ENCODE measurements at regions not wholly inside any gene's neighbourhood (a gene's known extent, or its start where the extent isn't known, plus 50 kb on each side); places are given as distances from the start of the nearest gene placed in this dataset.

- Histone ChIP-seq H3K4me1 (no peaks in the 10 kb centered on the region), H3K9me3 (peaks cover 0 to 3% (median 0%) of the 10 kb centered on the region in 3 donors), H3K27ac (no peak overlapping the region), H3K36me3 (no peaks in the 10 kb centered on the region), H3K27me3 (no peaks in the 10 kb centered on the region), H3K4me3 (no peak overlapping the region)
- DNase-seq: no peak
- intact Hi-C loops (cut with DNase I; ENCODE audit: low total_unique reads) (no loop called here), in situ Hi-C loops (cut with MboI; ENCODE audit: low sequenced_read_pairs in 4 of 4) (no loop called here)
- ATAC-seq: no peak
- TF ChIP-seq CTCF (IDR thresholded peaks at IDR 0.05 in 4 of 5, conservative IDR thresholded peaks at IDR 0.05 in 1 of 5): no peak
- TF ChIP-seq POLR2A (IDR thresholded peaks at IDR 0.05): no peak
These were observed 346.9 kb upstream of the CDIN1 start for GRCh38 chr15:36232491-36232890.

DNA sequence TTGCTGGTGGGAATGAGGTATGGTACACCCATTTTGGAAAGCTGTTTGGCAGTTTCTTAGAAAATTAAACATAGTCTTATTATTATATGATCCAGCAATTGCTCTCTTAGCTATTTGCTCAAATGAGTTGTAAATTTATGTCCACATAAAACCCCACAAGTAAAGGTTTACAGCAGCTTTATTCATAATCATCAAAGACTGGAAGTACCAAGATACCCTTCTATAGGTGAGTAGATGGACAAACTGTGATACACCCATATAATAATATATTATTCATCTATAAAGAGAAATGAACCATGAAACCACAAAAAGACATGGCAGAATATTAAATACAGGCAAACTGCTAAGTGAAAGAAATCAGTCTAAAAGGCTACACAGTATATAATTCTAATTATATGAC lies 344.7 kb upstream of the CDIN1 start:
- Histone ChIP-seq H3K36me3 (no peaks in the 10 kb centered on the region), H3K4me3 (no peak overlapping the region), H3K27me3 (no peaks in the 10 kb centered on the region), H3K4me1 (no peaks in the 10 kb centered on the region), H3K9me3 (peaks cover 0 to 3% (median 0%) of the 10 kb centered on the region in 3 donors), H3K27ac (no peak overlapping the region)
- in situ Hi-C loops (cut with MboI; ENCODE audit: low sequenced_read_pairs in 4 of 4): no loop called here
- intact Hi-C loops (cut with DNase I; ENCODE audit: low total_unique reads): no loop called here
- DNase-seq (no peak), ATAC-seq (no peak)
- TF ChIP-seq CTCF (IDR thresholded peaks at IDR 0.05 in 4 of 5, conservative IDR thresholded peaks at IDR 0.05 in 1 of 5) (no peak), POLR2A (IDR thresholded peaks at IDR 0.05) (no peak)

GRCh38 chr15:36235173-36235572 lies 344.3 kb upstream of the CDIN1 start:
- Histone ChIP-seq H3K27me3 (no peaks in the 10 kb centered on the region), H3K4me3 (no peak overlapping the region), H3K9me3 (peaks cover 0 to 3% (median 0%) of the 10 kb centered on the region in 3 donors), H3K27ac (no peak overlapping the region), H3K4me1 (no peaks in the 10 kb centered on the region), H3K36me3 (no peaks in the 10 kb centered on the region)
- ATAC-seq (no peak), DNase-seq (no peak)
- TF ChIP-seq CTCF (IDR thresholded peaks at IDR 0.05 in 4 of 5, conservative IDR thresholded peaks at IDR 0.05 in 1 of 5): no peak
- intact Hi-C loops (cut with DNase I; ENCODE audit: low total_unique reads) (no loop called here), in situ Hi-C loops (cut with MboI; ENCODE audit: low sequenced_read_pairs in 4 of 4) (no loop called here)

GRCh38 chr15:36239509-36239908 lies 339.9 kb upstream of the CDIN1 start:
- no peak overlapping the region for H3K4me3 ChIP-seq
- TF ChIP-seq CTCF (IDR thresholded peaks at IDR 0.05 in 4 of 5, conservative IDR thresholded peaks at IDR 0.05 in 1 of 5) (no peak), POLR2A (IDR thresholded peaks at IDR 0.05) (no peak)
- no peaks in the 10 kb centered on the region for H3K9me3 ChIP-seq
- DNase-seq (no peak), ATAC-seq (no peak)
- H3K27me3 ChIP-seq: no peaks in the 10 kb centered on the region
- intact Hi-C loops (cut with DNase I; ENCODE audit: low total_unique reads): no loop called here
- H3K27ac ChIP-seq: no peak overlapping the region
- no peaks in the 10 kb centered on the region for H3K36me3 ChIP-seq
- in situ Hi-C loops (cut with MboI; ENCODE audit: low sequenced_read_pairs in 4 of 4): no loop called here
- H3K4me1 ChIP-seq: no peaks in the 10 kb centered on the region

- no peak for ATAC-seq
- Histone ChIP-seq H3K9me3 (no peaks in the 10 kb centered on the region), H3K27ac (no peak overlapping the region), H3K27me3 (no peaks in the 10 kb centered on the region), H3K4me1 (no peaks in the 10 kb centered on the region), H3K36me3 (no peaks in the 10 kb centered on the region), H3K4me3 (no peak overlapping the region)
- intact Hi-C loops (cut with DNase I; ENCODE audit: low total_unique reads) (no loop called here), in situ Hi-C loops (cut with MboI; ENCODE audit: low sequenced_read_pairs in 4 of 4) (no loop called here)
- TF ChIP-seq POLR2A (IDR thresholded peaks at IDR 0.05) (no peak), CTCF (IDR thresholded peaks at IDR 0.05 in 4 of 5, conservative IDR thresholded peaks at IDR 0.05 in 1 of 5) (no peak)
- no peak for DNase-seq
These were observed 328.0 kb upstream of the CDIN1 start for GRCh38 chr15:36251450-36251849.
